K562 (cell line): ENCODE measurements at regions not wholly inside any gene's neighbourhood (a gene's known extent, or its start where the extent isn't known, plus 50 kb on each side); places are given as distances from the start of the nearest gene placed in this dataset.

Experiments used
- CBX5 ChIP-seq: IDR thresholded peaks from 2 replicates; pipeline ENCODE4 v1.6.1; 2014; ENCODE audit warnings: low read depth, borderline replicate concordance
- CHD1 ChIP-seq: fragments of 200-600 bp; sonication (generic); IDR thresholded peaks from one replicate; pipeline ENCODE4 v1.6.1; 2012; ENCODE audit warnings: mild to moderate bottlenecking, moderate library complexity, low read length, inconsistent platforms
- FOXK2 ChIP-seq, 2 experiments: fragments of 450-650 bp; IDR thresholded peaks in 1 of 2; conservative IDR thresholded peaks in 1 of 2; 2 replicates each; pipeline ENCODE4 v1.6.1; 2016; ENCODE audit warnings: low read depth in 2 of 2, mild to moderate bottlenecking in 1 of 2
- TCF15 ChIP-seq: fragments of 250-450 bp; sonication (Bioruptor Pico); IDR thresholded peaks from 2 replicates; pipeline ENCODE4 v1.8.0; 2022; ENCODE audit warnings: moderate library complexity, mild to moderate bottlenecking, inconsistent platforms
- ZNF140 ChIP-seq: fragments of 250-450 bp; sonication (Bioruptor Pico); IDR thresholded peaks from 2 replicates; pipeline ENCODE4 v1.8.0; 2021; ENCODE audit warnings: moderate library complexity, mild to moderate bottlenecking, inconsistent platforms
- ZNF609 ChIP-seq: sonication (generic); formaldehyde crosslinking; IDR thresholded peaks from 2 replicates; pipeline ENCODE4 v1.8.1; 2023; ENCODE audit warnings: missing genetic modification reagents, mild to moderate bottlenecking, borderline replicate concordance
- ZNF699 ChIP-seq: fragments of 250-450 bp; sonication (Bioruptor Pico); IDR thresholded peaks from 2 replicates; pipeline ENCODE4 v1.8.0; 2021; ENCODE audit warnings: mild to moderate bottlenecking, moderate library complexity; ENCODE audit not compliant: insufficient replicate concordance

- TF ChIP-seq ZNF609 (CRISPR knock-in tag) (no peak), ZNF140 (CRISPR knock-in tag) (no peak), TCF15 (CRISPR knock-in tag) (no peak), CHD1 (no peak), FOXK2 (conservative IDR thresholded peaks at IDR 0.05 in 1 of 2, IDR thresholded peaks at IDR 0.05 in 1 of 2; ENCODE audit: low read depth in 2 of 2) (no peak), ZNF699 (no peak), CBX5 (no peak)
Measured at GRCh38 chr9:88723751-88724150, 188.8 kb downstream of the NXNL2 start (continued).
